GM21515 (cell line): ENCODE measurements at regions not wholly inside any gene's neighbourhood (a gene's known extent, or its start where the extent isn't known, plus 50 kb on each side); places are given as distances from the start of the nearest gene placed in this dataset.

Experiments used
- ATAC-seq: cut with Tn5 transposase; IDR thresholded peaks from one replicate; pipeline ENCODE4 v1.9.1; 2021; ENCODE audit not compliant: unreplicated experiment

- ATAC-seq: no peak
Measured at GRCh38 chr22:47600791-47601625, 838.6 kb downstream of the TBC1D22A start.

- no peak for ATAC-seq
Measured at GRCh38 chr22:47600281-47600680, 837.8 kb downstream of the TBC1D22A start.

- ATAC-seq: no peak
Measured at GRCh38 chr22:47599753-47600152, 837.3 kb downstream of the TBC1D22A start.

DNA sequence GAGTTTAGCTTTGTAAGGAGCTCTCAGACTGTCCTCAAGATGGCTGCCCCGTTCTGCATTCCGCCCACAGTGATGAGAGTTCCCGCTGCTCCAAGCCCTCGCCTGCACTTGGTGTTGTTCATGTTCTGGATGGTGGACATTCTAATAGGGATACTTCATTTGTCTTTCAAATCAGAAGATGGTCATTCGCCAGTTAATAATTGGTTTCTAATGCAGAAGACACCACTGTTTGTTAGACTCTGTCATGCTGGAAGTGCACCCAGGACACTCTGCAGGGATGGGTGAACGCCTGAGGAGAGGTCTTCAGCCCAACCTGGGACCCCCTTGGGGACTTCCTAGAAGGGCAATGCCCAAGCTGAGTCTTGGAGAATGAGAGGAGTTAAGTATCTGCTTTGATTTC, 836.4 kb downstream of the TBC1D22A start:
- no peak for ATAC-seq

GRCh38 chr22:47597041-47597440, 834.6 kb downstream of the TBC1D22A start:
- no peak for ATAC-seq

- no peak for ATAC-seq
Measured at GRCh38 chr22:47596176-47596690, 833.8 kb downstream of the TBC1D22A start.

DNA sequence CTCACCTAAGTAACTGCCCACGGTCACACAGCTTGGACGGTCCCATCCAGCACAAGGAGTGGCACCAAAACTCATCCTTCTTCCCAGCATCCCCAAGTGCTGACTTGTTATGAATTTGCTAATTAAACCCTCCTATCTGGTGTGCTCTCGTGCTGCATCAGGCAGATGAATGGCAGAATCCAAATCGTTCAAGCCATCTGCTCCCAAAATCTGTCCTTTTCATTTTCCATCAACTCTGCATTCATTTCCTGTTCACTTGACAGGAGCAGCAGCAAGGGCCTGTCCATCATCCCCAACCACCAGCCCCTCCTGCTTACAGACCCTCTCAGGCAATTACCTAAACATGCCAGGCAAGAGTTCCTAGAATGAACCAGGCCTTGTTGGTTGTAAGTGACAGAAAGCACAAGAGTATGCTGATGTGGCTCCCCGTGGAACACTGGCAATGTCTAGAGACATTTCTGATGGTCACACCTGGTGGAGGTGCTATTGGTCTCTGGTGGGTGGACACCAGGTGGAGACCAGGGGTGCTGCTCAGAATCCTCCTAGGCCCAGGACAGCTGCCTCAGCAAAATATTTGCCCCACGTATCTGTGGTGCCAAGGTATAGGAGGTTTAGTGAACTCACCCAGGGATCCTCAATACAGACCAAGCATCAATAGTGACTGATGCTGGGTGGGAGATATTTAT, 832.5 kb downstream of the TBC1D22A start:
- no peak for ATAC-seq

DNA sequence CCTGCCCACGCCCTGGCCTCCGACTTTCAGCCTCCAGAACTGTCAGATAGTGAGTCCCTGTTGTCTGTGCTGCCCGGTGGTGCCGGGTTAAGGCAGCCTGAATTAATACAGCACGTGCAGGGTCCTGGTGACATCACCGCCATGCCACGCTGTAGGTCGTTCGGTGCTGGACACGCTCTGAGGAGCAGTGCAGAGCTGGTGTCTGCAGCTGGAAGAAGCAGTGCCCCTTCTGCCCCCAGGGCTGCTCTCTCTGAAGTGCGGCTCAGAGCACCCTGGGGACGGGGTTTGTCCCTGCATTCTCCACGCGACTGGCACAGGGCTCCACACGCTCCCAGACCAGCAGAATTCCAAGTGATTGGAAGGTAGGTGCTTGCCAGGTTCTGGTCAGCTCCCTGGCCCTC, 831.5 kb downstream of the TBC1D22A start:
- ATAC-seq: no peak

GRCh38 chr22:47593291-47593690, 830.8 kb downstream of the TBC1D22A start:
- ATAC-seq: no peak

GRCh38 chr22:47592791-47593190, 830.3 kb downstream of the TBC1D22A start:
- ATAC-seq: no peak

GRCh38 chr22:47591709-47592108, 829.3 kb downstream of the TBC1D22A start:
- no peak for ATAC-seq

- no peak for ATAC-seq
Measured at GRCh38 chr22:47591016-47591415, 828.6 kb downstream of the TBC1D22A start.

GRCh38 chr22:47589271-47590250, 827.1 kb downstream of the TBC1D22A start:
- no peak for ATAC-seq

GRCh38 chr22:47588578-47588960, 826.1 kb downstream of the TBC1D22A start:
- no peak for ATAC-seq

- ATAC-seq: no peak
Measured at GRCh38 chr22:47587861-47588577, 825.6 kb downstream of the TBC1D22A start.

- ATAC-seq: no peak
Measured at GRCh38 chr22:47587361-47587760, 824.9 kb downstream of the TBC1D22A start.

GRCh38 chr22:47586946-47587345, 824.5 kb downstream of the TBC1D22A start:
- no peak for ATAC-seq

- no peak for ATAC-seq
Measured at GRCh38 chr22:47586038-47586437, 823.6 kb downstream of the TBC1D22A start.

DNA sequence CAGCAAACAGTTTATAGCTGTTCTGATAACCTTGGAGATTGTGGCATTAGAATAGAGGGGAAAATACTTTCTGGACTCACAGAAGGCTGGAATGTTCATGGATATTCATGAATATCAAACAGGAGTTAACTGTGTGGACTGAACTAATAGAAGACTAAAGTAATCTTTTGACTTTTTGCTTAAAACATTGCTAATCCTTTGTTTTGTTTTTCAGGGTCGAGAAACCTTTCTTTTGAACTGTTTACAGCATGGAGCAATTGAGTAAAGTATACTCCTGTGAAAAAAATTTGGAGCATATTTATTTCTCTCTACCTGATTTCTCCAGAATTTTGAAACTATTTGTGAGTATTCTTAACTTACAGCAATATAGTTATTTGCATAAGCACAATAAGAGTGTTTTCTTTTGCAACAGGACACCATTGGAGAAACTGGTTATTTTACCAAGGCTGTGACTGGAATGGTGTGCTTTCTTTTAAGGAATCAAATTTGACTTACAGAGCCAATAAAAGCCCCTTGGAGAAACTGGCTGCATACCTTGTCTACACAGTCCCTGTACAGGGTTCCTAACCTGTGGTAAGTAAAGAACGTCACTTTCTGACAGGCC, 821.6 kb downstream of the TBC1D22A start:
- no peak for ATAC-seq

DNA sequence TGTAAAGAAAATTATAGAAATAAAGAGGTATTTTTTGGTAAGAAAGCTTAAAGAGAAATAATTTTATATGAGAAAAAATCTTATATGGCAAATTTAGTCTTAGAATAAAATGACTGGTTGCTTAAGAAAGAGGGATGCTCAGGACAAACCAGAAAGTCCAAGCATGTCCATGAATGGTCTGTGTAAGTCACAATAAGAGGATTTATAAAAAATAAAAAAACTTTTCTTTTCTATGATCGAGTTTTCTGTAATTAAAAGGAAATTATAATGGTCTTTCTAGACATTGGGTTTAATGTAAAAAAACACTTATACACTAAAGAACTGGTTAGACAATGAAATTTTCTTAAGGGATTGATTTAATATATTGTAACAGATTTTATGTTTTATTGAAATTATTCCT, 819.6 kb downstream of the TBC1D22A start:
- no peak for ATAC-seq
